Upper lobe of right lung (tissue), 1 donor: ENCODE measurements at regions not wholly inside any gene's neighbourhood (a gene's known extent, or its start where the extent isn't known, plus 50 kb on each side); places are given as distances from the start of the nearest gene placed in this dataset.

ENCODE experiments used
- ATAC-seq: fragments of 200-7000 bp; cut with Tn5 transposase; one replicate; pipeline ENCODE4 v1.9.1; 2020; ENCODE audit warnings: mild to moderate bottlenecking, moderate library complexity
- DNase-seq: peaks from one replicate; pipeline ENCODE4 v3.0.0-alpha.2; 2020
- H3K27ac ChIP-seq: fragments of 200-600 bp; one replicate; pipeline ENCODE4 v1.8.0; 2022
- H3K27me3 ChIP-seq: fragments of 200-600 bp; one replicate; pipeline ENCODE4 v1.8.0; 2022; ENCODE audit warnings: mild to moderate bottlenecking
- H3K36me3 ChIP-seq: fragments of 200-600 bp; one replicate; pipeline ENCODE4 v1.8.0; 2022
- H3K4me1 ChIP-seq: fragments of 200-600 bp; one replicate; pipeline ENCODE4 v1.8.0; 2022
- H3K4me3 ChIP-seq: fragments of 200-600 bp; one replicate; pipeline ENCODE4 v1.8.0; 2022; ENCODE audit warnings: mild to moderate bottlenecking
- H3K9me3 ChIP-seq: fragments of 200-600 bp; one replicate; pipeline ENCODE4 v1.8.0; 2022
- CTCF ChIP-seq: fragments of 200-600 bp; IDR thresholded peaks from one replicate; pipeline ENCODE4 v1.8.0; 2022; ENCODE audit warnings: antibody characterized with exemption
- intact Hi-C: fragments of 100-400 bp; cut with DNase I; formaldehyde crosslinking; loops from one replicate; pipeline ENCODE4 v1.11.0; 2022
- donor health status: DM: no; HTN: yes; CAD: no; lungs with severe emphysema.

- Histone ChIP-seq H3K27ac (no peak overlapping the region), H3K4me3 (no peak overlapping the region), H3K4me1 (no peaks in the 10 kb centered on the region), H3K36me3 (no peaks in the 10 kb centered on the region), H3K9me3 (no peaks in the 10 kb centered on the region), H3K27me3 (no peaks in the 10 kb centered on the region)
- no peak for TF ChIP-seq CTCF
- DNase-seq: no peak
- ATAC-seq: no peak
- intact Hi-C loops: no loop called here
Observed at GRCh38 chr22:42326801-42327200, 56.3 kb upstream of the TCF20 start.

GRCh38 chr22:42326301-42326700, 55.8 kb upstream of the TCF20 start:
- H3K4me1 ChIP-seq: no peaks in the 10 kb centered on the region
- H3K9me3 ChIP-seq: no peaks in the 10 kb centered on the region
- TF ChIP-seq CTCF: no peak
- no peaks in the 10 kb centered on the region for H3K36me3 ChIP-seq
- no peaks in the 10 kb centered on the region for H3K27me3 ChIP-seq
- DNase-seq: no peak
- H3K4me3 ChIP-seq: no peak overlapping the region
- intact Hi-C loops: no loop called here
- ATAC-seq: no peak
- H3K27ac ChIP-seq: no peak overlapping the region

GRCh38 chr22:42324990-42325710, 54.7 kb upstream of the TCF20 start:
- no peak for TF ChIP-seq CTCF

GRCh38 chr22:42324566-42324965, 54.1 kb upstream of the TCF20 start:
- intact Hi-C loops: no loop called here
- TF ChIP-seq CTCF: no peak
- no peaks in the 10 kb centered on the region for H3K9me3 ChIP-seq
- H3K27ac ChIP-seq: no peak overlapping the region
- DNase-seq: no peak
- no peak for ATAC-seq
- no peaks in the 10 kb centered on the region for H3K36me3 ChIP-seq
- no peaks in the 10 kb centered on the region for H3K4me1 ChIP-seq
- no peak overlapping the region for H3K4me3 ChIP-seq
- no peaks in the 10 kb centered on the region for H3K27me3 ChIP-seq

More at GRCh38 chr22:42324990-42325710, 54.7 kb upstream of the TCF20 start:
- Histone ChIP-seq H3K36me3 (no peaks in the 10 kb centered on the region), H3K27ac (no peak overlapping the region), H3K9me3 (no peaks in the 10 kb centered on the region), H3K27me3 (no peaks in the 10 kb centered on the region), H3K4me1 (no peaks in the 10 kb centered on the region), H3K4me3 (no peak overlapping the region)
- DNase-seq: no peak
- peak; percentile 35 for ATAC-seq
- intact Hi-C loops: no loop called here

- Histone ChIP-seq H3K4me1 (no peaks in the 10 kb centered on the region), H3K36me3 (no peaks in the 10 kb centered on the region), H3K4me3 (no peak overlapping the region), H3K9me3 (no peaks in the 10 kb centered on the region), H3K27ac (no peak overlapping the region), H3K27me3 (no peaks in the 10 kb centered on the region)
- DNase-seq (no peak), ATAC-seq (no peak)
- no peak for TF ChIP-seq CTCF
- intact Hi-C loops: no loop called here
Observed at GRCh38 chr22:42323971-42324370, 53.5 kb upstream of the TCF20 start.

GRCh38 chr22:42322562-42322926, 52.1 kb upstream of the TCF20 start:
- DNase-seq: no peak
- H3K36me3 ChIP-seq: no peaks in the 10 kb centered on the region
- no peak for TF ChIP-seq CTCF
- ATAC-seq: no peak
- H3K4me3 ChIP-seq: no peak overlapping the region
- H3K27me3 ChIP-seq: no peaks in the 10 kb centered on the region
- no peaks in the 10 kb centered on the region for H3K9me3 ChIP-seq
- no peak overlapping the region for H3K27ac ChIP-seq
- H3K4me1 ChIP-seq: no peaks in the 10 kb centered on the region
- intact Hi-C loops: no loop called here
